ENCODE measurements at regions not wholly inside any gene's neighbourhood (a gene's known extent, or its start where the extent isn't known, plus 50 kb on each side); places are given as distances from the start of the nearest gene placed in this dataset.

DNA sequence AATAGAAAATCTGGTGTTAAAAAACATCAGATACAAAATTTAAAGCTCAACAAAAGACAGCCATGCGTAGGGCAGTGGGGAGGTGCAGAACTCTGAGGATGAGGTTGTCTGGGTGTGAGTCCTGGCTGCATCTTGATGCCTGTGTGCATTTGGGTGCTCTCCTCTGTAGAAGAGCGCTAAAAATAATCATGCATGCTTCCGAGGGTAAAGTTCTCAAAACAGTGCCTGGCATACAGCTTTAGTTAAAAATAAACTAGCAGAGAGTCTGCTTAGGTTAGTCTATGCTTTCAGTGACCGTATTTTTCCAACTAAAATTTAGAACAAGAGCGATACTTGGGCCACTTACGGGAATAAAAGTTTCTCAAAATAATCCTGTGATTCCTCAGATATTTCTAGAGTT, 55.5 kb upstream of the SPATA31C2 start:
- no peak for DNase-seq (ENCODE audit: low spot score)
- no peak overlapping the region for H2BK15ac ChIP-seq (ENCODE audit: low read length)
- WGBS, 2 donors (ENCODE audit: extremely low coverage in 2 of 2, insufficient read length in 2 of 2, insufficient replicate concordance in 1 of 2) = no CpG with 5 or more reads among the region's 6 CpGs
- no peak overlapping the region for H2BK5ac ChIP-seq (ENCODE audit: low read length)
- H3K9ac ChIP-seq (ENCODE audit: low read depth, low read length, poor library complexity) = no peak overlapping the region
- no peaks in the 10 kb centered on the region for H3K79me1 ChIP-seq (ENCODE audit: low read depth, low read length)
- H3K23ac ChIP-seq (ENCODE audit: low read depth, low read length, poor library complexity) = no peak overlapping the region
- H2BK12ac ChIP-seq (ENCODE audit: low read length) = no peak overlapping the region
- no peak overlapping the region for H4K8ac ChIP-seq (ENCODE audit: low read depth, low read length)
- H3K4ac ChIP-seq (ENCODE audit: low read length) = no peak overlapping the region
- H3K36me3 ChIP-seq (replicated peaks in 1 of 2; ENCODE audit: control insufficient read depth in 2 of 2, insufficient read depth in 2 of 2, low read length in 2 of 2) = no peaks in the 10 kb centered on the region
- H3K27ac ChIP-seq (replicated peaks; ENCODE audit: low read length) = no peak overlapping the region
- H2BK120ac ChIP-seq (ENCODE audit: low read depth, low read length) = no peak overlapping the region
- H3K9me3 ChIP-seq (replicated peaks in 1 of 2; ENCODE audit: control insufficient read depth in 2 of 2, insufficient read depth in 1 of 2, low read depth in 1 of 2, low read length in 2 of 2) = no peaks in the 10 kb centered on the region
- H4K91ac ChIP-seq (ENCODE audit: low read depth, low read length, poor library complexity) = no peak overlapping the region
- H2AK5ac ChIP-seq (ENCODE audit: low read depth, low read length) = no peak overlapping the region
- no peaks in the 10 kb centered on the region for H3K4me1 ChIP-seq (ENCODE audit: control insufficient read depth in 2 of 2, insufficient read depth in 1 of 2, low read depth in 1 of 2, low read length in 2 of 2)
- no peak overlapping the region for H3K18ac ChIP-seq (ENCODE audit: low read length)
- no peak overlapping the region for H3K4me2 ChIP-seq (ENCODE audit: insufficient read depth, low read length, poor library complexity, severe bottlenecking)
- H3K4me3 ChIP-seq (ENCODE audit: low read length in 2 of 2) = no peak overlapping the region
- no peak overlapping the region for H3K14ac ChIP-seq (ENCODE audit: low read length)
- no peak overlapping the region for H2AFZ ChIP-seq (ENCODE audit: low read length)
- H3K27me3 ChIP-seq (ENCODE audit: control insufficient read depth in 3 of 3, insufficient read depth in 3 of 3, low read depth in 1 of 3, low read length in 3 of 3) = no peaks in the 10 kb centered on the region

DNA sequence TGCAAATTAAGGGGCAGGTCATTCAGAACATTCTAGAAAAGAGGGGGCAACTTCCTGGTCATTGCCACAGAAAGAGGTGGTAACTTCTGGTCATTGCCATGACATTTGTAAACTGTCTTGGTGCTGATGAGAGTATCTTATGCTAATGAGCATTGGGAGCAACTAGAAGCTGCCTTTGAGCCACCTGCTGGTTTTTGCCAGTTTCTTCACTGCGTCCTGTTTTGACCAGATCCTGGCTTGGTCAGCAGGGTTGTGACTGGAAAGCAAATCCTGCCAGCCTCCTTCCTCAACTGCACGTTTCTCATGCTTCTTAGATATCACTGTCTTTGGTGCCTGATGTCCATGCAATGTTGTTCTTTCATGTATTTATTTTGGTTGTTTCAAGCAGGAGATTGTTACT, 53.2 kb upstream of the SPATA31C2 start:
- Histone ChIP-seq H3K9me3 (replicated peaks in 1 of 2; ENCODE audit: control insufficient read depth in 2 of 2, insufficient read depth in 1 of 2, low read depth in 1 of 2, low read length in 2 of 2) (no peaks in the 10 kb centered on the region), H3K4ac (ENCODE audit: low read length) (no peak overlapping the region), H3K9ac (ENCODE audit: low read depth, low read length, poor library complexity) (no peak overlapping the region), H3K4me1 (ENCODE audit: control insufficient read depth in 2 of 2, insufficient read depth in 1 of 2, low read depth in 1 of 2, low read length in 2 of 2) (no peaks in the 10 kb centered on the region), H2BK120ac (ENCODE audit: low read depth, low read length) (no peak overlapping the region), H2AFZ (ENCODE audit: low read length) (no peak overlapping the region), H3K14ac (ENCODE audit: low read length) (no peak overlapping the region), H3K4me2 (ENCODE audit: insufficient read depth, low read length, poor library complexity, severe bottlenecking) (no peak overlapping the region), H3K36me3 (replicated peaks in 1 of 2; ENCODE audit: control insufficient read depth in 2 of 2, insufficient read depth in 2 of 2, low read length in 2 of 2) (no peaks in the 10 kb centered on the region), H2BK5ac (ENCODE audit: low read length) (no peak overlapping the region), H3K79me1 (ENCODE audit: low read depth, low read length) (no peaks in the 10 kb centered on the region), H2AK5ac (ENCODE audit: low read depth, low read length) (no peak overlapping the region), H3K18ac (ENCODE audit: low read length) (no peak overlapping the region), H2BK12ac (ENCODE audit: low read length) (no peak overlapping the region), H3K27me3 (ENCODE audit: control insufficient read depth in 3 of 3, insufficient read depth in 3 of 3, low read depth in 1 of 3, low read length in 3 of 3) (no peaks in the 10 kb centered on the region), H4K91ac (ENCODE audit: low read depth, low read length, poor library complexity) (no peak overlapping the region), H2BK15ac (ENCODE audit: low read length) (no peak overlapping the region), H3K4me3 (ENCODE audit: low read length in 2 of 2) (no peak overlapping the region), H3K27ac (replicated peaks; ENCODE audit: low read length) (no peak overlapping the region), H4K8ac (ENCODE audit: low read depth, low read length) (no peak overlapping the region), H3K23ac (ENCODE audit: low read depth, low read length, poor library complexity) (no peak overlapping the region)
- WGBS, 2 donors (ENCODE audit: extremely low coverage in 2 of 2, insufficient read length in 2 of 2, insufficient replicate concordance in 1 of 2) = no CpG with 5 or more reads among the region's 2 CpGs
- no peak for DNase-seq (ENCODE audit: low spot score)

GRCh38 chr9:88189371-88189770, 51.1 kb upstream of the SPATA31C2 start:
- Histone ChIP-seq H2BK12ac (ENCODE audit: low read length) (no peak overlapping the region), H4K91ac (ENCODE audit: low read depth, low read length, poor library complexity) (no peak overlapping the region), H4K8ac (ENCODE audit: low read depth, low read length) (no peak overlapping the region), H2BK120ac (ENCODE audit: low read depth, low read length) (no peak overlapping the region), H3K36me3 (replicated peaks in 1 of 2; ENCODE audit: control insufficient read depth in 2 of 2, insufficient read depth in 2 of 2, low read length in 2 of 2) (no peaks in the 10 kb centered on the region), H2BK5ac (ENCODE audit: low read length) (no peak overlapping the region), H3K9me3 (replicated peaks in 1 of 2; ENCODE audit: control insufficient read depth in 2 of 2, insufficient read depth in 1 of 2, low read depth in 1 of 2, low read length in 2 of 2) (no peaks in the 10 kb centered on the region), H3K14ac (ENCODE audit: low read length) (no peak overlapping the region), H3K23ac (ENCODE audit: low read depth, low read length, poor library complexity) (no peak overlapping the region), H3K4me1 (ENCODE audit: control insufficient read depth in 2 of 2, insufficient read depth in 1 of 2, low read depth in 1 of 2, low read length in 2 of 2) (no peaks in the 10 kb centered on the region), H2AK5ac (ENCODE audit: low read depth, low read length) (no peak overlapping the region), H3K79me1 (ENCODE audit: low read depth, low read length) (no peaks in the 10 kb centered on the region), H3K4me3 (ENCODE audit: low read length in 2 of 2) (no peak overlapping the region), H3K4ac (ENCODE audit: low read length) (no peak overlapping the region), H3K9ac (ENCODE audit: low read depth, low read length, poor library complexity) (no peak overlapping the region), H2BK15ac (ENCODE audit: low read length) (no peak overlapping the region), H2AFZ (ENCODE audit: low read length) (no peak overlapping the region), H3K27me3 (ENCODE audit: control insufficient read depth in 3 of 3, insufficient read depth in 3 of 3, low read depth in 1 of 3, low read length in 3 of 3) (no peaks in the 10 kb centered on the region), H3K4me2 (ENCODE audit: insufficient read depth, low read length, poor library complexity, severe bottlenecking) (no peak overlapping the region), H3K27ac (replicated peaks; ENCODE audit: low read length) (no peak overlapping the region), H3K18ac (ENCODE audit: low read length) (no peak overlapping the region)
- WGBS, 2 donors (ENCODE audit: extremely low coverage in 2 of 2, insufficient read length in 2 of 2, insufficient replicate concordance in 1 of 2) = no CpG with 5 or more reads among the region's 1 CpG
- DNase-seq (ENCODE audit: low spot score) = no peak

Data from neuronal stem cell (in vitro differentiated cells).